HepG2 (cell line): ENCODE measurements at regions not wholly inside any gene's neighbourhood (a gene's known extent, or its start where the extent isn't known, plus 50 kb on each side); places are given as distances from the start of the nearest gene placed in this dataset.

Experiments
- ATAC-seq: fragments of 200-7000 bp; cut with Tn5 transposase; 3 replicates; pipeline ENCODE4 v1.9.1; 2020; ENCODE audit warnings: mild to moderate bottlenecking, moderate library complexity
- BruUV-seq: library from RNA; stranded (reverse); fragments of 400-500 nt; replicated peaks from 2 replicates; lab custom pipeline; 2021; lab: Mats Ljungman, UMichigan
- CTCF ChIA-PET: fragments of 300-600 bp; formaldehyde crosslinking; extraction: SDS; loops from one replicate; lab custom pipeline; 2021; ENCODE audit warnings: low total read pairs, inconsistent platforms, low intra/inter-chr PET ratio; lab: Yijun Ruan, JAX
- POLR2A ChIA-PET: fragments of 350-600 bp; sonication (Branson Sonifier 250); formaldehyde crosslinking; loops from one replicate; lab custom pipeline; 2020; ENCODE audit warnings: antibody characterized with exemption, inconsistent platforms; lab: Yijun Ruan, JAX
- DNase-seq: peaks from one replicate; pipeline ENCODE4 v3.0.0-alpha.2; 2015; ENCODE audit warnings: low spot score
- FAIRE-seq: peaks from 3 replicates; lab custom pipeline; 2011; peaks lifted over from hg19 to GRCh38; lab: Jason Lieb, UNC
- H2AFZ ChIP-seq: one replicate; pipeline ENCODE4 v1.6.1; 2011; ENCODE audit warnings: low read length, inconsistent platforms
- H3K27ac ChIP-seq: fragments of 300-600 bp; 3 replicates; pipeline ENCODE4 v1.8.0; 2011; ENCODE audit warnings: mixed run types, mild to moderate bottlenecking, mixed read lengths, low read length, inconsistent platforms; ENCODE audit not compliant: insufficient read depth; ENCODE audit errors: extremely low read length
- H3K27me3 ChIP-seq, 2 experiments: fragments of 200-600 bp in 1 of 2; 2 replicates in 1 of 2; 3 replicates in 1 of 2; pipeline versions ENCODE4 v1.6.0 to v1.8.0; 2011; ENCODE audit warnings: low read length in 2 of 2, mild to moderate bottlenecking in 2 of 2, moderate library complexity in 2 of 2, inconsistent platforms in 1 of 2; ENCODE audit not compliant: insufficient read depth in 2 of 2, control insufficient read depth in 1 of 2
- H3K36me3 ChIP-seq, 2 experiments: fragments of 200-600 bp in 1 of 2; replicated peaks in 1 of 2; 2 replicates in 1 of 2; 3 replicates in 1 of 2; pipeline versions ENCODE4 v1.5.1 to v1.8.0; 2011; ENCODE audit warnings: low read length in 2 of 2, inconsistent platforms in 1 of 2; ENCODE audit not compliant: insufficient read depth in 2 of 2, control insufficient read depth in 1 of 2
- H3K4me1 ChIP-seq: 2 replicates; pipeline ENCODE4 v1.5.1; 2012; ENCODE audit warnings: low read length, inconsistent platforms; ENCODE audit not compliant: insufficient read depth
- H3K4me2 ChIP-seq: 2 replicates; pipeline ENCODE4 v1.6.0; 2011; ENCODE audit warnings: low read depth, low read length, inconsistent platforms
- H3K4me3 ChIP-seq, 3 experiments: fragments of 200-600 bp in 1 of 3; sonication (generic), shearing (Covaris generic) in 1 of 3; replicated peaks in 1 of 3; 2 replicates each; pipeline ENCODE4 v1.5.1; 2011 to 2016; ENCODE audit warnings: low read length in 3 of 3, inconsistent platforms in 2 of 3, low read depth in 2 of 3, mild to moderate bottlenecking in 2 of 3, control low read depth in 1 of 3, mixed read lengths in 1 of 3; ENCODE audit not compliant: insufficient read depth in 1 of 3
- H3K79me2 ChIP-seq: one replicate; pipeline ENCODE4 v1.6.1; 2011; ENCODE audit warnings: low read length, inconsistent platforms; ENCODE audit not compliant: insufficient read depth
- H3K9ac ChIP-seq: 2 replicates; pipeline ENCODE4 v1.6.0; 2011; ENCODE audit warnings: mild to moderate bottlenecking, low read depth, low read length, inconsistent platforms; ENCODE audit not compliant: insufficient read depth
- H3K9me3 ChIP-seq: 2 replicates; pipeline ENCODE4 v1.5.1; 2012; ENCODE audit warnings: mild to moderate bottlenecking, low read length
- H4K20me1 ChIP-seq: 2 replicates; pipeline ENCODE4 v1.6.0; 2011; ENCODE audit warnings: inconsistent platforms, mild to moderate bottlenecking, low read length, moderate library complexity; ENCODE audit not compliant: insufficient read depth
- DR1 ChIP-seq: sonication (generic); formaldehyde crosslinking; IDR thresholded peaks from 2 replicates; pipeline ENCODE4 v1.8.0; 2021; ENCODE audit warnings: mild to moderate bottlenecking, missing genetic modification reagents, inconsistent platforms
- FOXA1 ChIP-seq, 2 experiments: fragments of 450-650 bp in 1 of 2; sonication (generic) in 1 of 2; formaldehyde crosslinking in 1 of 2; IDR thresholded peaks; 2 replicates each; pipeline versions ENCODE4 v1.4.0 to v1.6.1; 2016 to 2020; ENCODE audit warnings: missing genetic modification reagents in 1 of 2
- KLF11 ChIP-seq: IDR thresholded peaks from 2 replicates; pipeline ENCODE4 v1.6.1; 2016; ENCODE audit warnings: missing compliant biosample characterization
- MAFF ChIP-seq: IDR thresholded peaks from 2 replicates; pipeline ENCODE4 v1.6.1; 2011; ENCODE audit warnings: low read depth, low read length, improper control_type of control experiment
- POGZ ChIP-seq: sonication (generic); formaldehyde crosslinking; IDR thresholded peaks from 2 replicates; pipeline ENCODE4 v1.4.0; 2020; ENCODE audit warnings: mild to moderate bottlenecking, missing genetic modification reagents
- SOX5 ChIP-seq: IDR thresholded peaks from 2 replicates; pipeline ENCODE4 v1.6.1; 2016; ENCODE audit warnings: borderline replicate concordance
- ZMYM2 ChIP-seq: sonication (generic); formaldehyde crosslinking; IDR thresholded peaks from 2 replicates; pipeline ENCODE4 v1.8.0; 2022; ENCODE audit warnings: mild to moderate bottlenecking, missing genetic modification reagents
- ZNF101 ChIP-seq: sonication (generic); formaldehyde crosslinking; IDR thresholded peaks from 2 replicates; pipeline ENCODE4 v1.4.0; 2020; ENCODE audit warnings: mild to moderate bottlenecking, low read depth, missing genetic modification reagents, borderline replicate concordance
- ZNF225 ChIP-seq: sonication (generic); formaldehyde crosslinking; IDR thresholded peaks from 2 replicates; pipeline ENCODE4 v1.4.0; 2020; ENCODE audit warnings: mild to moderate bottlenecking, missing genetic modification reagents
- ZSCAN30 ChIP-seq: sonication (generic); formaldehyde crosslinking; IDR thresholded peaks from 2 replicates; pipeline ENCODE4 v1.5.0; 2020; ENCODE audit warnings: mild to moderate bottlenecking, missing genetic modification reagents
- WGBS: methylation state at CpG from one replicate; pipeline ENCODE4 v1.1.6; 2017; ENCODE audit warnings: low lambda C conversion rate; 5-methylcytosine and 5-hydroxymethylcytosine counted together
- in situ Hi-C: cut with HindIII; loops from 2 replicates; pipeline ENCODE4 v1.10.0; 2017; ENCODE audit warnings: low pct_unique_long_range_greater_than_20kb; ENCODE audit not compliant: extremely low pct_ligation_motif_present
- intact Hi-C: fragments of 100-400 bp; cut with micrococcal nuclease; formaldehyde crosslinking; loops from one replicate; pipeline ENCODE4 v1.10.0; 2022; ENCODE audit not compliant: unreplicated experiment
- TF ChIP-seq, protein P1 (sequence below): sonication (generic); formaldehyde crosslinking; IDR thresholded peaks from 2 replicates; pipeline ENCODE4 v1.5.1; 2020; ENCODE audit warnings: missing genetic modification reagents, mild to moderate bottlenecking, borderline replicate concordance
- TF ChIP-seq, protein P2 (sequence below), 2 experiments: sonication (generic) in 1 of 2; formaldehyde crosslinking in 1 of 2; IDR thresholded peaks; 2 replicates each; pipeline versions ENCODE4 v1.4.0 to v1.6.1; 2016 to 2020; ENCODE audit warnings: borderline replicate concordance in 1 of 2, low read depth in 1 of 2, mild to moderate bottlenecking in 1 of 2, missing genetic modification reagents in 1 of 2
- TF ChIP-seq, protein P3 (sequence below): fragments of 450-650 bp; IDR thresholded peaks from 2 replicates; pipeline ENCODE4 v1.6.1; 2017; ENCODE audit warnings: mild to moderate bottlenecking
- TF ChIP-seq, protein P4 (sequence below): sonication (generic); formaldehyde crosslinking; IDR thresholded peaks from 2 replicates; pipeline ENCODE4 v1.8.0; 2022; ENCODE audit warnings: missing genetic modification reagents, low read depth, mild to moderate bottlenecking, borderline replicate concordance

DNA sequence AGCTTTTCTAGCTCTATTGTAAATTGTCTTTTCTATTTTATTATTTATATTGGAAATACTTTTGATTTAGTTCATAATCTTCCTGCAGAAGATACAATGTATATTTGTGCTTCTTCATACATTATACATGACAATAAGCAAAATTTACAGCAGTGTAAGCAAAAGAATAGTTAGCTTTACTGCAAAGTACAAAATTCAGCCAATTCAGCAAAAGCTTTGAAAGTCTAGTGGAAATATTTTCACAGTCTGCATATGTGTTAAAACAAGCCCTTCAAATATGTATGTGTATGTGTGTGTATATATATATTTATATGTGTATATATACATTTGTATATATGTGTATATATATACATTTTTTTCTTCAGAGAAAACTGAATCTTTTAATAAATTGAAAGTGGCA, 879.1 kb downstream of the SLITRK1 start (continued):
- TF ChIP-seq, protein P1, sequence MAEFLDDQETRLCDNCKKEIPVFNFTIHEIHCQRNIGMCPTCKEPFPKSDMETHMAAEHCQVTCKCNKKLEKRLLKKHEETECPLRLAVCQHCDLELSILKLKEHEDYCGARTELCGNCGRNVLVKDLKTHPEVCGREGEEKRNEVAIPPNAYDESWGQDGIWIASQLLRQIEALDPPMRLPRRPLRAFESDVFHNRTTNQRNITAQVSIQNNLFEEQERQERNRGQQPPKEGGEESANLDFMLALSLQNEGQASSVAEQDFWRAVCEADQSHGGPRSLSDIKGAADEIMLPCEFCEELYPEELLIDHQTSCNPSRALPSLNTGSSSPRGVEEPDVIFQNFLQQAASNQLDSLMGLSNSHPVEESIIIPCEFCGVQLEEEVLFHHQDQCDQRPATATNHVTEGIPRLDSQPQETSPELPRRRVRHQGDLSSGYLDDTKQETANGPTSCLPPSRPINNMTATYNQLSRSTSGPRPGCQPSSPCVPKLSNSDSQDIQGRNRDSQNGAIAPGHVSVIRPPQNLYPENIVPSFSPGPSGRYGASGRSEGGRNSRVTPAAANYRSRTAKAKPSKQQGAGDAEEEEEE (CRISPR knock-in tag) = no peak
- TF ChIP-seq FOXA1 (IDR thresholded peaks at IDR 0.05) (no peak), FOXA1 (CRISPR knock-in tag; IDR thresholded peaks at IDR 0.05) (no peak), MAFF (peak; percentile 54; the same call in 1 of the 2 replicates)

DNA sequence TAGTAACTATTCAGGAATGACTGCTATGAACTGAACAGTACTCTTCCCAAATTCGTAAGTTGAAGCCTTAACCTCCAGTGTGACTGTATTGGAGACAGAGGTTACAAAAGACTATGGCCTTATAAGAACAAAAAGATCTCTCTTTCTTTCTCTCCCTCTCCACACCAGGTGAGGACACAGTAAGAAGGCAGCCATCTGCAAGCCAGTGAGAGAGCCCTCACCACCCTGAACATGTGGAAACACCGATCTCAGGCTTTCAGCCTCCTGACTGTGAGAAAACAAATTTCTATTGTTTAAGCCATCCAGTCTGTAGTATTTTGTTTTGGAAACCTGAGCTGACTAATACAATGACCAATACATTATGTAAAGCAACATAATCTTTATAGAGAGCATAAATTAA, 888.9 kb downstream of the SLITRK1 start:
- Histone ChIP-seq H4K20me1 (no peaks in the 10 kb centered on the region), H3K27ac (no peak overlapping the region), H3K4me1 (no peaks in the 10 kb centered on the region), H3K27me3 (no peaks in the 10 kb centered on the region), H3K79me2 (no peaks in the 10 kb centered on the region), H3K4me2 (no peak overlapping the region), H2AFZ (no peak overlapping the region), H3K9me3 (no peaks in the 10 kb centered on the region), H3K36me3 (no peaks in the 10 kb centered on the region), H3K4me3 (no peak overlapping the region), H3K9ac (no peak overlapping the region)
- FAIRE-seq = no peak
- no peak for DNase-seq
- ATAC-seq = no peak
- in situ Hi-C loops (no loop called here), intact Hi-C loops (no loop called here)
- 0% methylated on average over 2 of the region's 2 CpGs for WGBS
- ChIA-PET CTCF (no interaction called here), POLR2A (no interaction called here)
- BruUV-seq = no TSS peak
- TF ChIP-seq, protein P2, sequence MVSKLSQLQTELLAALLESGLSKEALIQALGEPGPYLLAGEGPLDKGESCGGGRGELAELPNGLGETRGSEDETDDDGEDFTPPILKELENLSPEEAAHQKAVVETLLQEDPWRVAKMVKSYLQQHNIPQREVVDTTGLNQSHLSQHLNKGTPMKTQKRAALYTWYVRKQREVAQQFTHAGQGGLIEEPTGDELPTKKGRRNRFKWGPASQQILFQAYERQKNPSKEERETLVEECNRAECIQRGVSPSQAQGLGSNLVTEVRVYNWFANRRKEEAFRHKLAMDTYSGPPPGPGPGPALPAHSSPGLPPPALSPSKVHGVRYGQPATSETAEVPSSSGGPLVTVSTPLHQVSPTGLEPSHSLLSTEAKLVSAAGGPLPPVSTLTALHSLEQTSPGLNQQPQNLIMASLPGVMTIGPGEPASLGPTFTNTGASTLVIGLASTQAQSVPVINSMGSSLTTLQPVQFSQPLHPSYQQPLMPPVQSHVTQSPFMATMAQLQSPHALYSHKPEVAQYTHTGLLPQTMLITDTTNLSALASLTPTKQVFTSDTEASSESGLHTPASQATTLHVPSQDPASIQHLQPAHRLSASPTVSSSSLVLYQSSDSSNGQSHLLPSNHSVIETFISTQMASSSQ (IDR thresholded peaks at IDR 0.05; ENCODE audit: low read depth) = no peak
- TF ChIP-seq, protein P2 (CRISPR knock-in tag; IDR thresholded peaks at IDR 0.05; ENCODE audit: borderline replicate concordance) = no peak
- TF ChIP-seq, protein P3, sequence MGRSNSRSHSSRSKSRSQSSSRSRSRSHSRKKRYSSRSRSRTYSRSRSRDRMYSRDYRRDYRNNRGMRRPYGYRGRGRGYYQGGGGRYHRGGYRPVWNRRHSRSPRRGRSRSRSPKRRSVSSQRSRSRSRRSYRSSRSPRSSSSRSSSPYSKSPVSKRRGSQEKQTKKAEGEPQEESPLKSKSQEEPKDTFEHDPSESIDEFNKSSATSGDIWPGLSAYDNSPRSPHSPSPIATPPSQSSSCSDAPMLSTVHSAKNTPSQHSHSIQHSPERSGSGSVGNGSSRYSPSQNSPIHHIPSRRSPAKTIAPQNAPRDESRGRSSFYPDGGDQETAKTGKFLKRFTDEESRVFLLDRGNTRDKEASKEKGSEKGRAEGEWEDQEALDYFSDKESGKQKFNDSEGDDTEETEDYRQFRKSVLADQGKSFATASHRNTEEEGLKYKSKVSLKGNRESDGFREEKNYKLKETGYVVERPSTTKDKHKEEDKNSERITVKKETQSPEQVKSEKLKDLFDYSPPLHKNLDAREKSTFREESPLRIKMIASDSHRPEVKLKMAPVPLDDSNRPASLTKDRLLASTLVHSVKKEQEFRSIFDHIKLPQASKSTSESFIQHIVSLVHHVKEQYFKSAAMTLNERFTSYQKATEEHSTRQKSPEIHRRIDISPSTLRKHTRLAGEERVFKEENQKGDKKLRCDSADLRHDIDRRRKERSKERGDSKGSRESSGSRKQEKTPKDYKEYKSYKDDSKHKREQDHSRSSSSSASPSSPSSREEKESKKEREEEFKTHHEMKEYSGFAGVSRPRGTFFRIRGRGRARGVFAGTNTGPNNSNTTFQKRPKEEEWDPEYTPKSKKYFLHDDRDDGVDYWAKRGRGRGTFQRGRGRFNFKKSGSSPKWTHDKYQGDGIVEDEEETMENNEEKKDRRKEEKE = no peak
- TF ChIP-seq SOX5 (no peak), ZNF101 (no peak), DR1 (CRISPR knock-in tag) (no peak), ZMYM2 (no peak), ZSCAN30 (no peak), KLF11 (no peak), ZNF225 (CRISPR knock-in tag) (no peak), POGZ (CRISPR knock-in tag) (no peak)
- TF ChIP-seq, protein P4, sequence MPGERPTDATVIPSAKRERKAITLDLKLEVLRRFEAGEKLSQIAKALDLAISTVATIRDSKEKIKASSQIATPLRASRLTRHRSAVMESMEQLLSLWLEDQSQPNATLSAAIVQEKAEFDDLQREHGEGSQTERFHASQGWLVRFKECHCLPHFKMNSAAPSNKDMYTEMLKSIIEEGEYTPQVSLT = no peak
